Karpas-422 (cell line): ENCODE measurements at regions not wholly inside any gene's neighbourhood (a gene's known extent, or its start where the extent isn't known, plus 50 kb on each side); places are given as distances from the start of the nearest gene placed in this dataset.
"Not testable (repeated sequence)": the region's sequence is repeated elsewhere in the genome, so short reads cannot be mapped to it uniquely, and the experiment has no call there.

Experiments used
- DNase-seq: peaks from one replicate; pipeline ENCODE4 v3.0.0-alpha.2; 2015
- H2AFZ ChIP-seq: fragments of 200-600 bp; sonication (generic); 2 replicates; pipeline ENCODE4 v1.6.1; 2014; ENCODE audit warnings: antibody characterized with exemption, low read length, mixed read lengths
- H3K27ac ChIP-seq: fragments of 200-600 bp; sonication (generic); 2 replicates; pipeline ENCODE4 v1.5.1; 2014; ENCODE audit warnings: mild to moderate bottlenecking, low read length, moderate library complexity
- H3K27me3 ChIP-seq: fragments of 200-600 bp; sonication (generic); 2 replicates; pipeline ENCODE4 v1.6.1; 2014; ENCODE audit warnings: low read length, mixed read lengths
- H3K36me3 ChIP-seq: fragments of 200-600 bp; sonication (generic); 2 replicates; pipeline ENCODE4 v1.6.1; 2014; ENCODE audit warnings: low read length, mixed read lengths; ENCODE audit not compliant: insufficient read depth
- H3K4me1 ChIP-seq: fragments of 200-600 bp; sonication (generic); 2 replicates; pipeline ENCODE4 v1.6.1; 2014; ENCODE audit warnings: mild to moderate bottlenecking, low read length, mixed read lengths
- H3K4me2 ChIP-seq: fragments of 200-600 bp; sonication (generic); 2 replicates; pipeline ENCODE4 v1.6.1; 2014; ENCODE audit warnings: low read length, low read depth, mild to moderate bottlenecking; ENCODE audit not compliant: poor library complexity, severe bottlenecking
- H3K4me3 ChIP-seq: fragments of 200-600 bp; sonication (generic); 2 replicates; pipeline ENCODE4 v1.5.1; 2014; ENCODE audit warnings: mild to moderate bottlenecking, antibody characterized with exemption, low read length, mixed read lengths
- H3K79me2 ChIP-seq: fragments of 200-600 bp; sonication (generic); 2 replicates; pipeline ENCODE4 v1.6.1; 2014; ENCODE audit warnings: mild to moderate bottlenecking, low read length, mixed read lengths
- H3K9ac ChIP-seq: fragments of 200-600 bp; sonication (generic); 2 replicates; pipeline ENCODE4 v1.6.0; 2014; ENCODE audit warnings: low read length
- H3K9me2 ChIP-seq: fragments of 200-600 bp; sonication (generic), shearing (Covaris generic); replicated peaks from 2 replicates; pipeline ENCODE4 v1.6.0; 2014; ENCODE audit warnings: mild to moderate bottlenecking, low read length, moderate library complexity; ENCODE audit not compliant: insufficient read depth
- H3K9me3 ChIP-seq: fragments of 300-700, 200-600 bp; sonication (generic); 2 replicates; pipeline ENCODE4 v1.6.1; 2014; ENCODE audit warnings: low read length, mixed read lengths
- H4K20me1 ChIP-seq: fragments of 200-600 bp; sonication (generic); 2 replicates; pipeline ENCODE4 v1.6.1; 2014; ENCODE audit warnings: mild to moderate bottlenecking, antibody characterized with exemption, low read length, low read depth; ENCODE audit not compliant: insufficient read depth

- Histone ChIP-seq H3K36me3 (no peaks in the 10 kb centered on the region), H3K9ac (no peak overlapping the region), H3K27ac (no peak overlapping the region), H3K4me1 (no peaks in the 10 kb centered on the region), H3K4me2 (no peak overlapping the region), H3K79me2 (no peaks in the 10 kb centered on the region), H3K4me3 (no peak overlapping the region), H3K27me3 (no peaks in the 10 kb centered on the region), H4K20me1 (no peaks in the 10 kb centered on the region), H2AFZ (no peak overlapping the region), H3K9me3 (no peaks in the 10 kb centered on the region), H3K9me2 (no peaks in the 10 kb centered on the region; the same call in 1 of the 2 replicates)
- no peak for DNase-seq
These were observed 606.5 kb upstream of the CAMK1G start for GRCh38 chr1:208977012-208977411.

- no peak overlapping the region for H3K9ac ChIP-seq
- H3K4me1 ChIP-seq = no peaks in the 10 kb centered on the region
- H3K4me2 ChIP-seq = no peak overlapping the region
- H2AFZ ChIP-seq = no peak overlapping the region
- H3K9me3 ChIP-seq = no peaks in the 10 kb centered on the region
- no peaks in the 10 kb centered on the region for H3K36me3 ChIP-seq
- no peak for DNase-seq
- H3K27me3 ChIP-seq = no peaks in the 10 kb centered on the region
- no peaks in the 10 kb centered on the region for H3K79me2 ChIP-seq
- H3K4me3 ChIP-seq = no peak overlapping the region
- H4K20me1 ChIP-seq = no peaks in the 10 kb centered on the region
- no peak overlapping the region for H3K27ac ChIP-seq
- H3K9me2 ChIP-seq = no peaks in the 10 kb centered on the region; the same call in 1 of the 2 replicates
These were observed 605.8 kb upstream of the CAMK1G start for GRCh38 chr1:208977638-208978256.

- no peak for DNase-seq
- H3K4me2 ChIP-seq = no peak overlapping the region
- no peak overlapping the region for H3K9ac ChIP-seq
- H3K79me2 ChIP-seq = no peaks in the 10 kb centered on the region
- no peaks in the 10 kb centered on the region for H3K36me3 ChIP-seq
- H2AFZ ChIP-seq = no peak overlapping the region
- H3K27me3 ChIP-seq = no peaks in the 10 kb centered on the region
- H3K9me3 ChIP-seq = no peaks in the 10 kb centered on the region
- no peak overlapping the region for H3K4me3 ChIP-seq
- no peak overlapping the region for H3K27ac ChIP-seq
- H4K20me1 ChIP-seq = no peaks in the 10 kb centered on the region
- no peaks in the 10 kb centered on the region for H3K4me1 ChIP-seq
- no peaks in the 10 kb centered on the region; the same call in 1 of the 2 replicates for H3K9me2 ChIP-seq
These were observed 603.7 kb upstream of the CAMK1G start for GRCh38 chr1:208979776-208980175.

GRCh38 chr1:208980605-208981004 is 602.9 kb upstream of the CAMK1G start:
- no peaks in the 10 kb centered on the region for H3K27me3 ChIP-seq
- no peaks in the 10 kb centered on the region for H4K20me1 ChIP-seq
- H3K36me3 ChIP-seq = no peaks in the 10 kb centered on the region
- no peaks in the 10 kb centered on the region for H3K79me2 ChIP-seq
- no peak overlapping the region for H3K9ac ChIP-seq
- H3K4me2 ChIP-seq = no peak overlapping the region
- no peak overlapping the region for H2AFZ ChIP-seq
- H3K9me3 ChIP-seq = no peaks in the 10 kb centered on the region
- H3K4me1 ChIP-seq = no peaks in the 10 kb centered on the region
- no peak for DNase-seq
- H3K9me2 ChIP-seq = no peaks in the 10 kb centered on the region; the same call in 1 of the 2 replicates
- no peak overlapping the region for H3K4me3 ChIP-seq
- H3K27ac ChIP-seq = no peak overlapping the region

- Histone ChIP-seq H3K79me2 (no peaks in the 10 kb centered on the region), H4K20me1 (no peaks in the 10 kb centered on the region), H3K9me3 (no peaks in the 10 kb centered on the region), H3K36me3 (no peaks in the 10 kb centered on the region), H3K27me3 (no peaks in the 10 kb centered on the region), H3K4me3 (no peak overlapping the region), H3K4me1 (no peaks in the 10 kb centered on the region), H3K9me2 (no peaks in the 10 kb centered on the region), H2AFZ (no peak overlapping the region), H3K9ac (no peak overlapping the region), H3K4me2 (no peak overlapping the region), H3K27ac (no peak overlapping the region)
- no peak for DNase-seq
These were observed 598.3 kb upstream of the CAMK1G start for GRCh38 chr1:208985231-208985630.

- no peak for DNase-seq
- no peak overlapping the region for H3K27ac ChIP-seq
- H3K9me3 ChIP-seq = no peaks in the 10 kb centered on the region; the same call in 1 of the 2 replicates
These were observed 594.7 kb upstream of the CAMK1G start for GRCh38 chr1:208988811-208989222.

GRCh38 chr1:208990456-208990855 is 593.1 kb upstream of the CAMK1G start:
- H4K20me1 ChIP-seq = no peaks in the 10 kb centered on the region
- H3K9me3 ChIP-seq = no peaks in the 10 kb centered on the region; the same call in 1 of the 2 replicates
- H3K27ac ChIP-seq = no peak overlapping the region
- no peaks in the 10 kb centered on the region for H3K79me2 ChIP-seq
- DNase-seq = no peak
- H3K9ac ChIP-seq = no peak overlapping the region
- H3K9me2 ChIP-seq = no peaks in the 10 kb centered on the region
- no peak overlapping the region for H3K4me3 ChIP-seq
- no peak overlapping the region for H3K4me2 ChIP-seq
- H3K36me3 ChIP-seq = no peaks in the 10 kb centered on the region
- no peak overlapping the region for H2AFZ ChIP-seq
- H3K4me1 ChIP-seq = no peaks in the 10 kb centered on the region
- H3K27me3 ChIP-seq = no peaks in the 10 kb centered on the region

More at GRCh38 chr1:208988811-208989222, 594.7 kb upstream of the CAMK1G start:
- peak overlapping the region; percentile 39 for H3K4me2 ChIP-seq
- H2AFZ ChIP-seq = no peak overlapping the region
- H3K9ac ChIP-seq = 0 out of 2 replicates have a peak overlapping the region, but pooled peaks have one; percentile 33
- H3K27me3 ChIP-seq = no peaks in the 10 kb centered on the region
- no peaks in the 10 kb centered on the region for H4K20me1 ChIP-seq
- H3K4me1 ChIP-seq = no peaks in the 10 kb centered on the region
- H3K36me3 ChIP-seq = no peaks in the 10 kb centered on the region
- H3K9me2 ChIP-seq = no peaks in the 10 kb centered on the region
- H3K79me2 ChIP-seq = no peaks in the 10 kb centered on the region
- peak overlapping the region; percentile 30; the same call in 1 of the 2 replicates for H3K4me3 ChIP-seq

- H3K4me3 ChIP-seq, H3K27ac ChIP-seq, H3K4me2 ChIP-seq, DNase-seq, H3K27me3 ChIP-seq, H3K9ac ChIP-seq, H3K9me3 ChIP-seq, H3K79me2 ChIP-seq, H4K20me1 ChIP-seq, H2AFZ ChIP-seq, H3K9me2 ChIP-seq, H3K4me1 ChIP-seq, H3K36me3 ChIP-seq: not testable (repeated sequence)
These were observed 586.5 kb upstream of the CAMK1G start for GRCh38 chr1:208997053-208997452.
